ENCODE measurements at regions not wholly inside any gene's neighbourhood (a gene's known extent, or its start where the extent isn't known, plus 50 kb on each side); places are given as distances from the start of the nearest gene placed in this dataset.

DNA sequence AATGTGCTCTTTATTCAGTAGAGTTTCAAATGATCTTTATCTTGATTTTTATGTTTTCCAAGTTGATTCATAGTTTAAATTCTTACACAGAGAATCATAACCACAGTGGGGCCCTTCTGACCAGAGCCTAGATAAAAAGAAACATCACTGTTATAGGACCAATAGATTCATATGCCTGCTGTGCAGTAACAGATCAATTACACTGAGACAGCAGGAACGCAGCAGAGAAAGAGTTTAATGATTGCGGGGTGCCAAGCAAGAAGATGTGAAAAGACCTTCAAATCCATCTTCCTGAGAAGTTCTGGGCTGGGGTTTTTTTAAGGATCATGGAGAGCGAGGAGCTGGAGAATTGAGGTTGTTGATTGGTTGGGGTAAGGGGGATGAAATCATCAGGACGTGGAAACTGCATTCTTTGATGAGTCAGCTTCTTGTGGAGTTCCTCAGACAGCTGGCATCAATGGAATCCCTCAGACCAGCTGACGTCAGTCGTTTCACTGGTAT is 346.6 kb downstream of the TBC1D4 start:
- TF ChIP-seq, protein P1, sequence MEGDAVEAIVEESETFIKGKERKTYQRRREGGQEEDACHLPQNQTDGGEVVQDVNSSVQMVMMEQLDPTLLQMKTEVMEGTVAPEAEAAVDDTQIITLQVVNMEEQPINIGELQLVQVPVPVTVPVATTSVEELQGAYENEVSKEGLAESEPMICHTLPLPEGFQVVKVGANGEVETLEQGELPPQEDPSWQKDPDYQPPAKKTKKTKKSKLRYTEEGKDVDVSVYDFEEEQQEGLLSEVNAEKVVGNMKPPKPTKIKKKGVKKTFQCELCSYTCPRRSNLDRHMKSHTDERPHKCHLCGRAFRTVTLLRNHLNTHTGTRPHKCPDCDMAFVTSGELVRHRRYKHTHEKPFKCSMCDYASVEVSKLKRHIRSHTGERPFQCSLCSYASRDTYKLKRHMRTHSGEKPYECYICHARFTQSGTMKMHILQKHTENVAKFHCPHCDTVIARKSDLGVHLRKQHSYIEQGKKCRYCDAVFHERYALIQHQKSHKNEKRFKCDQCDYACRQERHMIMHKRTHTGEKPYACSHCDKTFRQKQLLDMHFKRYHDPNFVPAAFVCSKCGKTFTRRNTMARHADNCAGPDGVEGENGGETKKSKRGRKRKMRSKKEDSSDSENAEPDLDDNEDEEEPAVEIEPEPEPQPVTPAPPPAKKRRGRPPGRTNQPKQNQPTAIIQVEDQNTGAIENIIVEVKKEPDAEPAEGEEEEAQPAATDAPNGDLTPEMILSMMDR (IDR thresholded peaks at IDR 0.05 in 2 of 3, conservative IDR thresholded peaks at IDR 0.05 in 1 of 3; ENCODE audit: control insufficient read depth in 2 of 3, extremely low read depth in 1 of 3, insufficient read depth in 1 of 3, low read depth in 3 of 3, low read length in 3 of 3): no peak
- TF ChIP-seq EZH2 (IDR thresholded peaks at IDR 0.05; ENCODE audit: borderline replicate concordance, control insufficient read depth, low read depth, low read length): no peak
